Prostate gland (tissue), 2 donors: ENCODE measurements at regions not wholly inside any gene's neighbourhood (a gene's known extent, or its start where the extent isn't known, plus 50 kb on each side); places are given as distances from the start of the nearest gene placed in this dataset.

ENCODE experiments used
- DNase-seq: peaks from one replicate; pipeline ENCODE4 v3.0.0-alpha.2; 2019; ENCODE audit warnings: low spot score
- H3K27ac ChIP-seq, 2 donors: fragments of 200-600 bp; sonication (generic); 2 replicates each; pipeline ENCODE4 v1.5.1; 2017 to 2019
- H3K27me3 ChIP-seq: fragments of 200-600 bp; sonication (generic); replicated peaks from 2 replicates; pipeline ENCODE4 v1.5.1; 2019; ENCODE audit not compliant: insufficient read depth
- H3K36me3 ChIP-seq, 2 donors: fragments of 200-600 bp; sonication (generic); 1 replicate in 1 of 2; 2 replicates in 1 of 2; pipeline versions ENCODE4 v1.5.1 to v1.8.1; 2017 to 2019
- H3K4me1 ChIP-seq: fragments of 200-600 bp; sonication (generic); replicated peaks from 2 replicates; pipeline ENCODE4 v1.5.1; 2019
- H3K4me3 ChIP-seq, 2 donors: fragments of 200-600 bp; sonication (generic); 2 replicates each; pipeline ENCODE4 v1.5.1; 2017 to 2019
- H3K9me3 ChIP-seq: fragments of 200-600 bp; sonication (generic); 2 replicates; pipeline ENCODE4 v1.5.1; 2017
- CTCF ChIP-seq, 4 experiments: fragments of 200-600 bp in 2 of 4; fragments of 450-650 bp in 2 of 4; sonication (generic) in 2 of 4; IDR thresholded peaks; 1 replicate in 3 of 4; 2 replicates in 1 of 4; pipeline ENCODE4 v1.5.1; 2016 to 2019; ENCODE audit warnings: antibody characterized with exemption in 4 of 4, mild to moderate bottlenecking in 2 of 4, moderate library complexity in 2 of 4
- POLR2A ChIP-seq: fragments of 450-650 bp; IDR thresholded peaks from one replicate; pipeline ENCODE4 v1.6.1; 2016; ENCODE audit warnings: antibody characterized with exemption, mild to moderate bottlenecking
- POLR2AphosphoS5 ChIP-seq: sonication (generic); formaldehyde crosslinking; IDR thresholded peaks from one replicate; pipeline ENCODE4 v1.6.1; 2017; ENCODE audit warnings: antibody characterized with exemption
- WGBS: methylation state at CpG from one replicate; pipeline ENCODE4 v1.1.5; 2018; 5-methylcytosine and 5-hydroxymethylcytosine counted together
- intact Hi-C: fragments of 100-400 bp; cut with DNase I; formaldehyde crosslinking; loops from one replicate; pipeline ENCODE4 v1.14.2; 2022

GRCh38 chr17:69704935-69705334 is 290.4 kb downstream of the MAP2K6 start:
- 89% methylated on average over 1 of the region's 1 CpG for WGBS
- Histone ChIP-seq H3K9me3 (no peaks in the 10 kb centered on the region), H3K27me3 (no peaks in the 10 kb centered on the region), H3K4me1 (no peaks in the 10 kb centered on the region), H3K27ac (no peak overlapping the region), H3K4me3 (no peak overlapping the region), H3K36me3 (no peaks in the 10 kb centered on the region)
- intact Hi-C loops = no loop called here
- DNase-seq = no peak
- TF ChIP-seq CTCF (IDR thresholded peaks at IDR 0.05) (no peak), POLR2A (no peak), POLR2AphosphoS5 (no peak)

- H3K4me1 ChIP-seq = no peaks in the 10 kb centered on the region
- H3K9me3 ChIP-seq = no peaks in the 10 kb centered on the region
- H3K36me3 ChIP-seq = no peaks in the 10 kb centered on the region
- no peak overlapping the region for H3K27ac ChIP-seq
- DNase-seq = no peak
- TF ChIP-seq CTCF (IDR thresholded peaks at IDR 0.05) = no peak
- no peak for TF ChIP-seq POLR2AphosphoS5
- no peak for TF ChIP-seq POLR2A
- intact Hi-C loops = no loop called here
- 90% methylated on average over 2 of the region's 2 CpGs for WGBS
- no peaks in the 10 kb centered on the region for H3K27me3 ChIP-seq
- no peak overlapping the region for H3K4me3 ChIP-seq
Observed at GRCh38 chr17:69706127-69706526, 291.6 kb downstream of the MAP2K6 start.

- no peak for TF ChIP-seq POLR2AphosphoS5
- TF ChIP-seq POLR2A = no peak
- no peak for TF ChIP-seq CTCF (IDR thresholded peaks at IDR 0.05)
- Histone ChIP-seq H3K9me3 (no peaks in the 10 kb centered on the region), H3K4me3 (no peak overlapping the region), H3K36me3 (no peaks in the 10 kb centered on the region), H3K4me1 (no peaks in the 10 kb centered on the region), H3K27ac (no peak overlapping the region), H3K27me3 (no peaks in the 10 kb centered on the region)
- no peak for DNase-seq
- intact Hi-C loops = no loop called here
- 77% methylated on average over 6 of the region's 6 CpGs for WGBS
Observed at GRCh38 chr17:69709441-69709840, 294.9 kb downstream of the MAP2K6 start.

- TF ChIP-seq POLR2AphosphoS5 = no peak
- TF ChIP-seq CTCF (IDR thresholded peaks at IDR 0.05) = no peak
- TF ChIP-seq POLR2A = no peak
- no peaks in the 10 kb centered on the region for H3K4me1 ChIP-seq
- DNase-seq = no peak
- no peak overlapping the region for H3K27ac ChIP-seq
- H3K36me3 ChIP-seq = no peaks in the 10 kb centered on the region
- H3K4me3 ChIP-seq = no peak overlapping the region
- intact Hi-C loops = no loop called here
- WGBS = 68% methylated on average over 2 of the region's 2 CpGs
- no peaks in the 10 kb centered on the region for H3K27me3 ChIP-seq
- no peaks in the 10 kb centered on the region for H3K9me3 ChIP-seq
Observed at GRCh38 chr17:69710926-69711325, 296.4 kb downstream of the MAP2K6 start.

- H3K4me3 ChIP-seq = no peak overlapping the region
- no peaks in the 10 kb centered on the region for H3K36me3 ChIP-seq
- H3K27ac ChIP-seq = no peak overlapping the region
- no peaks in the 10 kb centered on the region for H3K9me3 ChIP-seq
- intact Hi-C loops = no loop called here
- H3K4me1 ChIP-seq = no peaks in the 10 kb centered on the region
- WGBS = 32% methylated on average over 4 of the region's 4 CpGs
- TF ChIP-seq POLR2AphosphoS5 = no peak
- TF ChIP-seq CTCF (IDR thresholded peaks at IDR 0.05) = no peak
- TF ChIP-seq POLR2A = no peak
- H3K27me3 ChIP-seq = no peaks in the 10 kb centered on the region
- no peak for DNase-seq
Observed at GRCh38 chr17:69711541-69711940, 297.0 kb downstream of the MAP2K6 start.
